ENCODE measurements at regions not wholly inside any gene's neighbourhood (a gene's known extent, or its start where the extent isn't known, plus 50 kb on each side); places are given as distances from the start of the nearest gene placed in this dataset.

GRCh38 chr15:61701455-61701854 is 358.8 kb downstream of the VPS13C start:
- TF ChIP-seq CTCF (IDR thresholded peaks at IDR 0.05; ENCODE audit: poor library complexity, severe bottlenecking) (no peak), REST (IDR thresholded peaks at IDR 0.05; ENCODE audit: borderline replicate concordance) (no peak), TAF1 (IDR thresholded peaks at IDR 0.05; ENCODE audit: low read depth) (no peak), POLR2AphosphoS5 (IDR thresholded peaks at IDR 0.05) (no peak), SMC3 (conservative IDR thresholded peaks at IDR 0.05; ENCODE audit: poor library complexity) (no peak)

Measured in neural cell (in vitro differentiated cells).